AG04449 (cell line): ENCODE measurements at regions not wholly inside any gene's neighbourhood (a gene's known extent, or its start where the extent isn't known, plus 50 kb on each side); places are given as distances from the start of the nearest gene placed in this dataset.

Experiments used
- CTCF ChIA-PET: fragments of 350-600 bp; formaldehyde crosslinking; extraction: SDS; loops from one replicate; lab custom pipeline; 2021; ENCODE audit warnings: antibody characterized with exemption; lab: Yijun Ruan, JAX
- POLR2A ChIA-PET: fragments of 400-600, 350-600 bp; formaldehyde crosslinking; extraction: SDS; loops from one replicate; lab custom pipeline; 2020; ENCODE audit warnings: antibody characterized with exemption, inconsistent platforms; lab: Yijun Ruan, JAX
- DNase-seq: peaks from one replicate; pipeline ENCODE4 v3.0.0-alpha.2; 2010; ENCODE audit warnings: low read depth, low spot score
- H3K4me3 ChIP-seq: 2 replicates; pipeline ENCODE4 v1.5.1; 2011; ENCODE audit warnings: low read depth, mild to moderate bottlenecking, control low read depth, low read length
- TF ChIP-seq, protein P1 (sequence below): IDR thresholded peaks from one replicate; pipeline ENCODE4 v1.5.1; 2011; ENCODE audit warnings: mild to moderate bottlenecking, moderate library complexity, low read length, control low read depth, inconsistent platforms; ENCODE audit not compliant: insufficient read depth; ENCODE audit errors: missing control alignments

DNA sequence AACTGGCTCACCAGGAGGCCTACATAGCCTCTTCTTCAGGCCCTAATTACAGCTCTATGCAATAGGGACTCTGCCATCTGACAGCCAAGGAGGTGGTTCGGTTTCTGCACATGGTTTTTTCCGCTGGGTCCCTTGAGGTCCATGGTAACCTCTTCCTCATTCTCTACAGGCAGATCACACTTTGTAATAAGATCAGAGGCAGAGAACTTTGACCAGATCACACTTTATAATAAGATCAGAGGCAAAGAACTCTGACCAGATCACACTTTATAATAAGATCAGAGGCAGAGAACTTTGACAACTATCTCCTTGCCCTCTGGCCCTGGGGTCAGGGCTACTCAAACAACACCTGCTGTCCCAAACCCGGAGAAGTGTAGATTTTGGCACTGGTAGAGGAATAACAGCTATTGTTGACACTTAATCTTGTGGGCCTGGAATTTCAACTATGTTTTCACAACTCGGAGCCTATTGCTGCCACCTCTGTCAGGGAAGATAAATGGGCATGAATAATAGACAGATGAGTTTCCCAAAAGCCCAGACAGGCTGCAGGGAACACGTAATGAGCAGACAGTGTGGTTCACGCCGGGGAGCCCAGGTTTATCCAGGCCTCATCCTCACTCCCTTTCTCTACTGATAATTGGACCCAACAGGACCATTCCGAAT is 246.1 kb downstream of the UQCRFS1 start:
- DNase-seq, result no peak
- TF ChIP-seq, protein P1, sequence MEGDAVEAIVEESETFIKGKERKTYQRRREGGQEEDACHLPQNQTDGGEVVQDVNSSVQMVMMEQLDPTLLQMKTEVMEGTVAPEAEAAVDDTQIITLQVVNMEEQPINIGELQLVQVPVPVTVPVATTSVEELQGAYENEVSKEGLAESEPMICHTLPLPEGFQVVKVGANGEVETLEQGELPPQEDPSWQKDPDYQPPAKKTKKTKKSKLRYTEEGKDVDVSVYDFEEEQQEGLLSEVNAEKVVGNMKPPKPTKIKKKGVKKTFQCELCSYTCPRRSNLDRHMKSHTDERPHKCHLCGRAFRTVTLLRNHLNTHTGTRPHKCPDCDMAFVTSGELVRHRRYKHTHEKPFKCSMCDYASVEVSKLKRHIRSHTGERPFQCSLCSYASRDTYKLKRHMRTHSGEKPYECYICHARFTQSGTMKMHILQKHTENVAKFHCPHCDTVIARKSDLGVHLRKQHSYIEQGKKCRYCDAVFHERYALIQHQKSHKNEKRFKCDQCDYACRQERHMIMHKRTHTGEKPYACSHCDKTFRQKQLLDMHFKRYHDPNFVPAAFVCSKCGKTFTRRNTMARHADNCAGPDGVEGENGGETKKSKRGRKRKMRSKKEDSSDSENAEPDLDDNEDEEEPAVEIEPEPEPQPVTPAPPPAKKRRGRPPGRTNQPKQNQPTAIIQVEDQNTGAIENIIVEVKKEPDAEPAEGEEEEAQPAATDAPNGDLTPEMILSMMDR, result no peak
- ChIA-PET POLR2A (interaction anchor here (0.7 kb wide), 1 partner anchor 26 kb away, joined by 3 read pairs; no protein-coding TSS in a partner anchor), CTCF (interaction anchor here (1.0 kb wide), 1 partner anchor 88 kb away, joined by 4 read pairs; no protein-coding TSS in a partner anchor)
- no peak overlapping the region for H3K4me3 ChIP-seq

DNA sequence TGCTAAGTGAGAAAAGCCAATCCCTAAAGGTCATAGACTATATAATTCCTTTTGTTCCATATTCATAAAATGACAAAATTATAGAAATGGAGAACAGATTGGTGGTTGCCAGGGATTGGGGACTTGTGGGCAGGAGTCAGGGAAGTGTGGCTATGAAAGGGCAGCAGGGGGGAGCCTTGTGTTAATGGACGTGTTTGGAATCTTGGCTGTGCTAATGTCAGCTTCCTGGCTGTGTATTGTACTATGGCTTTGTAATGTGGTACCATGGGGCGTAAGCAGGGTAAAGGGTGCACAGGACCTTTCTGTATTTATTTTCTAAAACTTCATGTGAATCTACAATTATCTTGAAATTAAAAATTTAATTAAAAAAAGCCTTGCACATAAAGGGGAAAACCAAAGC is 248.5 kb downstream of the UQCRFS1 start:
- POLR2A ChIA-PET, result no interaction called here

DNA sequence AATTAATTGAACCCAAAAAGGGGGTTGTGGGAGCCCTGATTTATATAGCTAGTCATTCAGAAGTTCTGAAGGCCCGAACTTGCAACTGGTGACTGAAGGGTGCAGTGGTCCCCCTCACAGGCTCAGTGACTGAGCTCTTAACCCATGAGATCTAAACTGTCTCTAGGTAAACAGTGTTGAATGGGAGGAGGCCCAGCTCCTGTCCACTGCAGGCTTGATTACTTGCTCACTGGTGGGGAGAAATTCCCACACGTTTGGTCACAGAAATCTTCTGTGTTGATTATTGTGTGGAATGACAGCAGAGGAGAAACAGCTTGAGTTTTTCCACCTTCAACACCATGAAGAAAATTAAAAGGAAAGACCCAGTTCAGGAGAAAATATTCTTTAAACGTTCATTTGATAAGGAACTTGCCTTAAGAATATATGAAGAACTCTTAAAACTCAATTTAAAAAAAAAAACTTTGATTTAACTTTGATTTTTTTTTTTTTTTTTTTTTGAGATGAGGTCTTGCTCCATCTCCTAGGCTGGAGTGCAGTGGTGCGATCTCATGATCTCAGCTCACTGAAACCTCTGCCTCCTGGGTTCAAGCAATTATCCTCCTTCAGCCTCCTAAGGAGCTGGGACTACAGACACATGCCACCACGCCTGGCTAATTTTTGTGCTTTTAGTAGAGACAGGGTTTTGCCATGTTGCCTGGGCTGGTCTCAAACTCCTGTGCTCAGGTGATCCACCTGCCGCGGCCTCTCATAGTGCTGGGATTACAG is 249.3 kb downstream of the UQCRFS1 start:
- TF ChIP-seq, protein P1, result no peak
- CTCF ChIA-PET, result interaction anchor here (1.2 kb wide), 1 partner anchor 57 kb away, joined by 3 read pairs; no protein-coding TSS in a partner anchor
- H3K4me3 ChIP-seq, result no peak overlapping the region
- POLR2A ChIA-PET, result interaction anchor here (0.7 to 1.0 kb wide), 2 partner anchors 23 to 227 kb away, joined by 3 read pairs; no protein-coding TSS in a partner anchor
- DNase-seq, result no peak

More for the DNA sequence above, 248.5 kb downstream of the UQCRFS1 start:
- CTCF ChIA-PET, result no interaction called here
- no peak for DNase-seq
- no peak overlapping the region for H3K4me3 ChIP-seq
- TF ChIP-seq, protein P1, result no peak

DNA sequence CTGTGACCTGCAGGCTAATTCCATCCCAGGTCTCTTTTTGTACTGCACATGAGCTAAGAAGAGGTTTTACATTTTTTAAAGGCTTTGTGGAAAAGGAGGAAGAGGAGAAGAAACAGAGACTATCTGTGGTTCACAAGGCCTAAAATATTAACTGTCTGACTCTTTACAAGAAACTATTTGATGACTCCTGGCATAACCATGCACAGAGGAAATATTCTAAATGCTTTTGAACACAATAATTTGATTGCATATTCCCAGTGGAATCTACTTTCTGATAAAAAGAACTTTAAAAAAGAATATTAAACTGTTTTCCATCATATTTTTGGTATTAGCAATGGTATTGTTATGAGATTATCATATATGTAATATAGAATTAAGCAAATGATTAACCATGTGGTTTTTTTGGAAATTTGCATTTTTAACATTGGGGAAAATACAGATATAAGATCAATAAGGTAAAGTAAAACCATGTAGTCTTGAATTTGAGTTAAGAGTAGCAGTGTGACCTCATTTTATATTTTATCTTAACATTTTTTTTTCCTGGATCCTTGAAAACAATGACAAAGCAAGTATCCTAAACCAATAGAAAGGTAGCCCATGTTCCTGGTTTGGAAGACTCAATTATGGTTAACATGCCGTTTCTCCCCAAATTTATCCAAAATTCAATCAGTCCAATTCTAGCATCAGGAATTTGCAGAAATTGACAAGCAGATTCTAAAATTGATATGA is 251.0 kb downstream of the UQCRFS1 start:
- POLR2A ChIA-PET, result no interaction called here
- H3K4me3 ChIP-seq, result no peak overlapping the region
- TF ChIP-seq, protein P1, result no peak
- CTCF ChIA-PET, result no interaction called here
- DNase-seq, result peak; percentile 69

DNA sequence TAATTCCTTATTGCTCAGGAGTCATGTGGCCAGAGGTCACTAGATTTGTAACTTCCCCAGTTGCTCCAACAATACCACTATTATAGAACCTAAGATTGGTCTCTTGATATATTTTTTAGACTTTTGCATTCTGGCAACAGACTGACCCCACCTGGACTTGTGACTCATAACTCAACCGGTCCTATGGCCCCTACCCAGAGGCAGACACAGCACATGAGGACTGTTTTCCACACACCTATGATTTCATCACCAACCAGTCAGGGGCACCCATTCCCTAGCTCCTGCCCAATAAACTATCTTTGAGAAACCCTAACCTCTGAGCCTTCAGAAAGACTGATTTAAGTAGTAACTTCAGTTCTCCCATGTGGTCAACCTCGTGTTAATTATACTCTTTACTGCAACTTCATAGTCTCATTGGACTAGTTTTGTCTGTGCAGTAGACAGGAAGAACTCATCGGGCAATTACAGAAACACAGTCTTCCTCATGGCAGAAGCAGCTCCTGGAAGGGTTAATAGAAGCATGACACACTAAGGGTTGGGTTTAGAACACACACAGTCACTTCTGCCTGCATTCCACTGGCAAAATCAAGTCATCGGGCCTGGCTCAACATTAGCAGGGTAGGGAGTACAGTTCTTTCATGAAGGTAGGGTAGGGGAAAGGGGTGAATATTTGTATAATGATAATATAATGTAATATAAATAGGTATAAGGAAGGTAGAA is 251.8 kb downstream of the UQCRFS1 start:
- CTCF ChIA-PET, result interaction anchor here (1.0 kb wide), 1 partner anchor 17 kb away, joined by 3 read pairs; no protein-coding TSS in a partner anchor
- TF ChIP-seq, protein P1, result no peak

More for the DNA sequence above, 251.8 kb downstream of the UQCRFS1 start:
- H3K4me3 ChIP-seq, result no peak overlapping the region
- POLR2A ChIA-PET, result interaction anchor here (0.6 to 0.8 kb wide), 2 partner anchors 43 to 55 kb away, joined by 3 to 4 read pairs; no protein-coding TSS in a partner anchor
- DNase-seq, result no peak
